Transverse colon (tissue), 4 donors: ENCODE measurements at regions not wholly inside any gene's neighbourhood (a gene's known extent, or its start where the extent isn't known, plus 50 kb on each side); places are given as distances from the start of the nearest gene placed in this dataset.

Experiments used
- DNase-seq: peaks from one replicate; pipeline ENCODE4 v3.0.0-alpha.2; 2019
- H3K27ac ChIP-seq, 4 donors: fragments of 200-600 bp; sonication (generic); 2 replicates each; pipeline ENCODE4 v1.5.1; 2016 to 2018; ENCODE audit warnings: inconsistent platforms in 4 of 4
- H3K27me3 ChIP-seq: fragments of 200-600 bp; sonication (generic); 2 replicates; pipeline ENCODE4 v1.5.1; 2017; ENCODE audit warnings: inconsistent platforms
- H3K36me3 ChIP-seq, 4 donors: fragments of 200-600 bp; sonication (generic); 2 replicates each; pipeline ENCODE4 v1.5.1; 2017 to 2019; ENCODE audit warnings: inconsistent platforms in 4 of 4
- H3K4me1 ChIP-seq, 4 donors: fragments of 200-600 bp; sonication (generic); 2 replicates each; pipeline ENCODE4 v1.5.1; 2017 to 2020; ENCODE audit warnings: inconsistent platforms in 4 of 4
- H3K4me3 ChIP-seq, 4 donors: fragments of 200-600 bp; sonication (generic); 1 replicate in 1 of 4; 2 replicates in 3 of 4; pipeline versions ENCODE4 v1.5.1 to v1.6.1; 2017 to 2019; ENCODE audit warnings: inconsistent platforms in 4 of 4
- H3K9me3 ChIP-seq, 2 donors: fragments of 200-600 bp; sonication (generic); 2 replicates each; pipeline ENCODE4 v1.5.1; 2017 to 2019; ENCODE audit warnings: inconsistent platforms in 2 of 2
- EP300 ChIP-seq: sonication (generic); formaldehyde crosslinking; IDR thresholded peaks from one replicate; pipeline ENCODE4 v1.6.1; 2017; ENCODE audit warnings: antibody characterized with exemption, low read depth
- POLR2A ChIP-seq: fragments of 450-650 bp; IDR thresholded peaks from one replicate; pipeline ENCODE4 v1.6.1; 2016; ENCODE audit warnings: antibody characterized with exemption, mild to moderate bottlenecking, moderate library complexity
- POLR2AphosphoS5 ChIP-seq, 3 donors: sonication (generic); formaldehyde crosslinking; IDR thresholded peaks; one replicate each; pipeline ENCODE4 v1.6.1; 2016; ENCODE audit warnings: antibody characterized with exemption in 3 of 3
- WGBS, 2 donors: methylation state at CpG; one replicate each; pipeline ENCODE4 v1.1.5; 2018; ENCODE audit warnings: low coverage in 1 of 2; 5-methylcytosine and 5-hydroxymethylcytosine counted together
- in situ Hi-C, 4 donors: fragments of 200-750 bp; cut with MboI; loops; one replicate each; pipeline versions ENCODE4 v1.15.0 to v1.15.1; 2017; ENCODE audit warnings: low sequenced_read_pairs in 3 of 4, low pct_ligation_motif_present in 1 of 4, low pct_unique_long_range_greater_than_20kb in 1 of 4
- intact Hi-C: fragments of 100-400 bp; cut with DNase I; formaldehyde crosslinking; loops from one replicate; pipeline ENCODE4 v1.15.1; 2023; ENCODE audit warnings: low total_unique reads
- TF ChIP-seq, protein P1 (sequence below), 5 experiments: fragments of 200-600 bp in 3 of 5; fragments of 450-650 bp in 2 of 5; sonication (generic) in 3 of 5; IDR thresholded peaks; 1 replicate in 2 of 5; 2 replicates in 3 of 5; pipeline ENCODE4 v1.5.1; 2016 to 2017; ENCODE audit warnings: antibody characterized with exemption in 5 of 5, inconsistent platforms in 3 of 5, mild to moderate bottlenecking in 2 of 5, moderate library complexity in 1 of 5

DNA sequence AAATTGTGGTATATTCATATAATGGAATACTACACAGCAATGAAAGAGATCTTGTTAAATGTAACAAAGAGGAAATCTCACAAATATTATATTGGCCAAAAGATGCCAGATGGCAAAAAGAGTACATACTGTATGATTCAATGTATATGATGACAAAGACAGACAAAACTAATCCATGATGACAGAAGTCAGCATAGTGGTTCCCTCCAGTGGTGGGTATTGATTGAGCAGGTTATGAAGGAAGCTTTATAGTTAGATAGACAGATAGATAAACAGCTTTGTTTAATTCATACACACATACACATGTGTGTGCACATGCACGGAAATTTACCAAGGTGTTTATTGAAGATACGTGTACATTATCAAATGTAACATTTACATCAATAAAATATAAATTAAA is 74.4 kb upstream of the SMIM36 start:
- TF ChIP-seq, protein P1, sequence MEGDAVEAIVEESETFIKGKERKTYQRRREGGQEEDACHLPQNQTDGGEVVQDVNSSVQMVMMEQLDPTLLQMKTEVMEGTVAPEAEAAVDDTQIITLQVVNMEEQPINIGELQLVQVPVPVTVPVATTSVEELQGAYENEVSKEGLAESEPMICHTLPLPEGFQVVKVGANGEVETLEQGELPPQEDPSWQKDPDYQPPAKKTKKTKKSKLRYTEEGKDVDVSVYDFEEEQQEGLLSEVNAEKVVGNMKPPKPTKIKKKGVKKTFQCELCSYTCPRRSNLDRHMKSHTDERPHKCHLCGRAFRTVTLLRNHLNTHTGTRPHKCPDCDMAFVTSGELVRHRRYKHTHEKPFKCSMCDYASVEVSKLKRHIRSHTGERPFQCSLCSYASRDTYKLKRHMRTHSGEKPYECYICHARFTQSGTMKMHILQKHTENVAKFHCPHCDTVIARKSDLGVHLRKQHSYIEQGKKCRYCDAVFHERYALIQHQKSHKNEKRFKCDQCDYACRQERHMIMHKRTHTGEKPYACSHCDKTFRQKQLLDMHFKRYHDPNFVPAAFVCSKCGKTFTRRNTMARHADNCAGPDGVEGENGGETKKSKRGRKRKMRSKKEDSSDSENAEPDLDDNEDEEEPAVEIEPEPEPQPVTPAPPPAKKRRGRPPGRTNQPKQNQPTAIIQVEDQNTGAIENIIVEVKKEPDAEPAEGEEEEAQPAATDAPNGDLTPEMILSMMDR (IDR thresholded peaks at IDR 0.05) = no peak
- no peak for TF ChIP-seq EP300
- H3K4me3 ChIP-seq = no peak overlapping the region
- intact Hi-C loops (no loop called here), in situ Hi-C loops (no loop called here)
- H3K27me3 ChIP-seq = no peaks in the 10 kb centered on the region
- 97% methylated on average over 2 of the region's 2 CpGs for WGBS, 2 donors
- no peaks in the 10 kb centered on the region for H3K36me3 ChIP-seq
- no peaks in the 10 kb centered on the region for H3K9me3 ChIP-seq
- no peak overlapping the region for H3K27ac ChIP-seq
- DNase-seq = no peak
- H3K4me1 ChIP-seq = peaks cover 0 to 8% (median 2%) of the 10 kb centered on the region in 4 donors

DNA sequence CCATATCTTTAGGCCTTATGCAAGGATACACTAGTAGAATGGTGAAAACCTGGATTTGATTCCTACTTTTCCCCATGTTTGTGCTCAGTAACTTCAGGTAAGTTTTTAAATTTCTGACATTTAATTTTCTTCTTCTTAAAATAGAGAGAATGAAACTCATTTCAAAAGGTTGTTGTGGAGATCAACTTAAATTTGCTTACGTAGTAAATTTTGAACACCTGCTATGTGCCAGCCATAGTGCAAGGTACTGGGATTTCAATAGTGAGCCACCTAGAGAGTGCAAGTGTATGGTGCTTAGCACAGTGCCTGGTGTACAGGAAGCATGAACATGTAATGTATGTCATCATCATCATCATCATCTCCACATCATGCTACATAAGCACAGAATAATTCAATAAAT is 73.6 kb upstream of the SMIM36 start:
- intact Hi-C loops (no loop called here), in situ Hi-C loops (no loop called here)
- Histone ChIP-seq H3K4me1 (peaks cover 0 to 8% (median 2%) of the 10 kb centered on the region in 4 donors), H3K4me3 (no peak overlapping the region), H3K27ac (no peak overlapping the region), H3K27me3 (no peaks in the 10 kb centered on the region), H3K9me3 (no peaks in the 10 kb centered on the region), H3K36me3 (no peaks in the 10 kb centered on the region)
- no peak for TF ChIP-seq POLR2A
- TF ChIP-seq POLR2AphosphoS5 (IDR thresholded peaks at IDR 0.05) = no peak
- no peak for TF ChIP-seq EP300
- TF ChIP-seq, protein P1 (IDR thresholded peaks at IDR 0.05) = no peak
- 93% methylated on average over 1 of the region's 1 CpG; no CpG with 5 or more reads in 1 of the 2 donors for WGBS, 2 donors
- no peak for DNase-seq

DNA sequence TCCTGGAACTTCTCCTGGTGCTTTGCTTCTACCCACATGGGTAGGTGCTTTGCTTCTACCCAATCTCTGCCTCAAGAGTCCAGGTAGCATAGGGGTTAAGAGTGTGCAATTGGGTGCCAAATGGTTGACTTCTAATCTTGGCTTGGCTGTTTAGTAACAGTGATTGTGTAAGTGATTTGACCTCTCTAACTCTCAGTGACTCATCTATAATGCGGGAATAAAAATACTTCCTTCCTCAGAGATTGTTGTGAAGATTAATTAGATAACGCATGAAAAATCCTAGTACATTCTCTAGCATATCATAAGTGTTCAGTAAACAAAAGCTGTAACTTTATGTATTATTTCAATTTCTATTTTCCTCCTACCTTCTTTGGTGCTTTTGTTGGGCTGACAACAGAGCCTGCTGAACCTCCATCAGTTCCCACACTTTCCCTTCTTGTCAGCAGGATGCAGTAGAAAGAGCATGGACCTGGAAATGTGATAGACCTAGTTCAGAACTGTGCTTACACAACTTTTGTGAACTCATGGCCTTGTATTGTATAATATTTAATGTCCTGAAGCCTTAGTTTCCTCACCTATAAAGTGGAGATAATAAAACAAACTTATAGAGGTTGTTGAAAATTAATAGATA is 72.9 kb upstream of the SMIM36 start:
- Histone ChIP-seq H3K27ac (no peak overlapping the region), H3K36me3 (no peaks in the 10 kb centered on the region), H3K4me3 (no peak overlapping the region), H3K27me3 (no peaks in the 10 kb centered on the region), H3K4me1 (peaks cover 0 to 8% (median 2%) of the 10 kb centered on the region in 4 donors), H3K9me3 (no peaks in the 10 kb centered on the region)
- intact Hi-C loops (no loop called here), in situ Hi-C loops (no loop called here)
- DNase-seq = no peak
- WGBS, 2 donors = 54 to 58% methylated on average over 2 of the region's 2 CpGs
- no peak for TF ChIP-seq EP300
- no peak for TF ChIP-seq POLR2A
- TF ChIP-seq, protein P1 (IDR thresholded peaks at IDR 0.05) = no peak
- no peak for TF ChIP-seq POLR2AphosphoS5 (IDR thresholded peaks at IDR 0.05)

DNA sequence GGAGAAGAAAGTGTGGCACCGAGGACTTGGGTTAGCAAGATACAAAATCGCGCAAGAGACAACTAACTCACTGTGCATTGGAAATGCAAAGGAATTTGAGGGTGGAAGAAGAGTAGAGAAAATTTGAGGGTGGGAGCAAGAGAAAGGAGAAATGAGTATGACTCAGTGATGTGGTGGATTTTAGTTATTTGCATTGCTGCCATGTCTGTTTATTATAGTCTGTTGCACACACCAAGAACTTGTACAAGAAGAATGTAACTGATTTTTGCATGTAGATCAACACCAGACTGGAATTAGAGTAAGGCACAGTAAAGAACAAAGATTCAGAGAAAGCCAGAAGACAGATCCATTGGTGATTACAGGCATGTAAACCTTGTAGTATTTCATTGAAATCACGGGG is 71.6 kb upstream of the SMIM36 start:
- H3K9me3 ChIP-seq = no peaks in the 10 kb centered on the region
- no peak for TF ChIP-seq EP300
- no peak overlapping the region for H3K4me3 ChIP-seq
- DNase-seq = no peak
- WGBS, 2 donors = 78 to 93% methylated on average over 4 of the region's 4 CpGs
- no peak overlapping the region for H3K27ac ChIP-seq
- H3K36me3 ChIP-seq = no peaks in the 10 kb centered on the region
- intact Hi-C loops = no loop called here
- no peaks in the 10 kb centered on the region for H3K4me1 ChIP-seq
- no peaks in the 10 kb centered on the region for H3K27me3 ChIP-seq
- in situ Hi-C loops = no loop called here

DNA sequence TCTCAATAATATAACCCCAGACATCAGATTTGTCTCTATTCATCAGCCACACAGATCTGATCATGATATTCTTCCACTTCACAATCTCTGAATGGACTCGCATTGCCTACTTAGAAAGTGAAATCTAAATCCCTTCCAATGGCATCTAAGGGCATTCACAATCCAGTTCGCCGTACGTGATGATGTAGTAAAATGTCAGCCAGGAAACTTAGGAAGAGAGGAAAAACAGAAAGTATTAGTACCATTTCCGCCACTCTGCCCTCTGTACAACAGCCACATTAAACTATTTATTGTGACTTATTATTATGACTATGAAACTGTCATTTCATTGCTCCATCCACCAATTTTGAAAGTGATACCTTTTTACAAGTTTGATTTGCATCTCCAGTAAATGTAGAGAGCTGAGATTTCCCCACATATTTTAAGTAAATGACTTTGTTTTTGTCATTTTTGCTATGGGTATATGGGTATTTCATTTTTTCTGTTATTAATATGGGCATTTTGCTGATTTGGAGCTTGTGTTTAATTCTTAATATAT is 69.4 kb upstream of the SMIM36 start:
- TF ChIP-seq POLR2AphosphoS5 (IDR thresholded peaks at IDR 0.05) (no peak), EP300 (no peak), POLR2A (no peak)
- TF ChIP-seq, protein P1 (IDR thresholded peaks at IDR 0.05) = no peak
- no peak overlapping the region for H3K4me3 ChIP-seq
- H3K9me3 ChIP-seq = no peaks in the 10 kb centered on the region
- intact Hi-C loops (no loop called here), in situ Hi-C loops (no loop called here)
- 75 to 83% methylated on average over 5 of the region's 5 CpGs for WGBS, 2 donors
- H3K27ac ChIP-seq = no peak overlapping the region
- no peaks in the 10 kb centered on the region for H3K27me3 ChIP-seq
- peaks cover 3 to 21% (median 6%) of the 10 kb centered on the region in 4 donors for H3K4me1 ChIP-seq
- H3K36me3 ChIP-seq = no peaks in the 10 kb centered on the region
- DNase-seq = no peak
